ENCODE measurements at regions not wholly inside any gene's neighbourhood (a gene's known extent, or its start where the extent isn't known, plus 50 kb on each side); places are given as distances from the start of the nearest gene placed in this dataset.

DNA sequence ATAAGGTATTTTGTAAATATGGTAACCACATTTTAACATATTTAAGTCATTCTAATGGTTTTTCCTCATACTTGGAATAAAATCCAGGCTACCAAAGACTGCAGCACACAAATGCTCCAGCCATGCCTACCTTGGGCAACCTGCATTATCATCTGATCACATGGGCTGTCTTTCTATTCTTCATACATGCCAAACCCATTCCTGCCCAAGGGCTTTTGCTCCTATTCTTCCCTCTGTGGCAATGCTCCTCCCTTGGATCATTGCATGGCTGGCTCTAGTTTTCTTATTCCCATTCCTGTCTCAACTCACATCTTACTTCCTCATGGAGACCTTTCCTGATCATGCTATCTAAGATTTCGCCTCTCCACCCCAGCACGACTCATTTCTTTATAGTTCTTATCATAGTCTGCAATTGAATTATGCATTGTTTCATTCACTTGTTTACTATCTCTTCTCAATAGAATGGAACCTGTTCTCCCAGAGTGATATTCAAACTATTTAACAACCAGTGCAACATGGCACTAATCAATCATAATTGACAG is 54.9 kb upstream of the C5orf46 start:
- no peak for FAIRE-seq
- no peaks in the 10 kb centered on the region for H3K27me3 ChIP-seq (ENCODE audit: control insufficient read depth in 2 of 2, insufficient read depth in 2 of 2, low read length in 2 of 2)
- no peak for DNase-seq (ENCODE audit: extremely low read depth in 1 of 4, low spot score in 3 of 4)
- WGBS (ENCODE audit: insufficient coverage, low coverage, missing lambda C conversion rate) = 0% methylated on average over 2 of the region's 2 CpGs
- H4K20me1 ChIP-seq (replicated peaks; ENCODE audit: control insufficient read depth, insufficient read depth, low read length) = no peaks in the 10 kb centered on the region
- H3K79me2 ChIP-seq (ENCODE audit: control insufficient read depth, insufficient read depth, low read length) = no peaks in the 10 kb centered on the region
- intact Hi-C loops (cut with micrococcal nuclease) = no loop called here
- in situ Hi-C loops (cut with MboI) = loop anchor here (25.0 kb wide), 1 partner anchor 751 kb away; no protein-coding TSS in a partner anchor
- ATAC-seq = no peak
- H2AFZ ChIP-seq (ENCODE audit: low read depth, low read length) = no peak overlapping the region
- POLR2A ChIA-PET = no interaction called here
- CTCF ChIA-PET (ENCODE audit: low intra/inter-chr PET ratio) = no interaction called here
- H3K27ac ChIP-seq (ENCODE audit: extremely low read depth, low read depth, low read length) = no peak overlapping the region
- no peak overlapping the region for H3K9ac ChIP-seq (ENCODE audit: insufficient read depth in 1 of 2, low read depth in 2 of 2, low read length in 2 of 2)
- no peak overlapping the region for H3K4me3 ChIP-seq
- H3K4me2 ChIP-seq (ENCODE audit: insufficient read depth, low read length) = no peak overlapping the region
- H3K36me3 ChIP-seq (ENCODE audit: control insufficient read depth, insufficient read depth, low read length) = no peaks in the 10 kb centered on the region
- H3K9me3 ChIP-seq (replicated peaks; ENCODE audit: control insufficient read depth, insufficient read depth, low read depth, low read length) = no peaks in the 10 kb centered on the region
- H3K4me1 ChIP-seq (replicated peaks in 1 of 2; ENCODE audit: control insufficient read depth in 2 of 2, insufficient read depth in 2 of 2, low read length in 2 of 2) = no peaks in the 10 kb centered on the region
- H3K9me1 ChIP-seq (ENCODE audit: control insufficient read depth, insufficient read depth, low read length) = no peaks in the 10 kb centered on the region
- BruUV-seq (replicated peaks) = no TSS peak
- TF ChIP-seq DDX20 (tag; IDR thresholded peaks at IDR 0.05; ENCODE audit: low read depth) (no peak), ZNF696 (CRISPR knock-in tag; conservative IDR thresholded peaks at IDR 0.05) (no peak), GATA2 (CRISPR knock-in tag; IDR thresholded peaks at IDR 0.05) (no peak), CHD4 (IDR thresholded peaks at IDR 0.05; ENCODE audit: insufficient read depth, insufficient replicate concordance, low read depth, low read length, poor library complexity, severe bottlenecking) (no peak), NEUROD1 (IDR thresholded peaks at IDR 0.05; ENCODE audit: borderline replicate concordance, low read depth, low read length, partially characterized antibody) (no peak), SRSF3 (IDR thresholded peaks at IDR 0.05; ENCODE audit: insufficient read depth, low read length) (no peak), ZNF224 (CRISPR knock-in tag; IDR thresholded peaks at IDR 0.05) (no peak), MCM3 (IDR thresholded peaks at IDR 0.05) (no peak), MAFF (IDR thresholded peaks at IDR 0.05; ENCODE audit: low read length) (no peak), CHD1 (IDR thresholded peaks at IDR 0.05; ENCODE audit: low read length) (no peak), EWSR1 (IDR thresholded peaks at IDR 0.05; ENCODE audit: borderline replicate concordance, low read depth, partially characterized antibody) (no peak), ARID1B (IDR thresholded peaks at IDR 0.05) (no peak), DNMT1 (IDR thresholded peaks at IDR 0.05) (no peak), KLF13 (tag; IDR thresholded peaks at IDR 0.05; ENCODE audit: borderline replicate concordance, low read depth) (no peak)
- TF ChIP-seq, protein P1, sequence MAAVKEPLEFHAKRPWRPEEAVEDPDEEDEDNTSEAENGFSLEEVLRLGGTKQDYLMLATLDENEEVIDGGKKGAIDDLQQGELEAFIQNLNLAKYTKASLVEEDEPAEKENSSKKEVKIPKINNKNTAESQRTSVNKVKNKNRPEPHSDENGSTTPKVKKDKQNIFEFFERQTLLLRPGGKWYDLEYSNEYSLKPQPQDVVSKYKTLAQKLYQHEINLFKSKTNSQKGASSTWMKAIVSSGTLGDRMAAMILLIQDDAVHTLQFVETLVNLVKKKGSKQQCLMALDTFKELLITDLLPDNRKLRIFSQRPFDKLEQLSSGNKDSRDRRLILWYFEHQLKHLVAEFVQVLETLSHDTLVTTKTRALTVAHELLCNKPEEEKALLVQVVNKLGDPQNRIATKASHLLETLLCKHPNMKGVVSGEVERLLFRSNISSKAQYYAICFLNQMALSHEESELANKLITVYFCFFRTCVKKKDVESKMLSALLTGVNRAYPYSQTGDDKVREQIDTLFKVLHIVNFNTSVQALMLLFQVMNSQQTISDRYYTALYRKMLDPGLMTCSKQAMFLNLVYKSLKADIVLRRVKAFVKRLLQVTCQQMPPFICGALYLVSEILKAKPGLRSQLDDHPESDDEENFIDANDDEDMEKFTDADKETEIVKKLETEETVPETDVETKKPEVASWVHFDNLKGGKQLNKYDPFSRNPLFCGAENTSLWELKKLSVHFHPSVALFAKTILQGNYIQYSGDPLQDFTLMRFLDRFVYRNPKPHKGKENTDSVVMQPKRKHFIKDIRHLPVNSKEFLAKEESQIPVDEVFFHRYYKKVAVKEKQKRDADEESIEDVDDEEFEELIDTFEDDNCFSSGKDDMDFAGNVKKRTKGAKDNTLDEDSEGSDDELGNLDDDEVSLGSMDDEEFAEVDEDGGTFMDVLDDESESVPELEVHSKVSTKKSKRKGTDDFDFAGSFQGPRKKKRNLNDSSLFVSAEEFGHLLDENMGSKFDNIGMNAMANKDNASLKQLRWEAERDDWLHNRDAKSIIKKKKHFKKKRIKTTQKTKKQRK (IDR thresholded peaks at IDR 0.05; ENCODE audit: borderline replicate concordance, low read depth, low read length) = no peak
- TF ChIP-seq, protein P2, sequence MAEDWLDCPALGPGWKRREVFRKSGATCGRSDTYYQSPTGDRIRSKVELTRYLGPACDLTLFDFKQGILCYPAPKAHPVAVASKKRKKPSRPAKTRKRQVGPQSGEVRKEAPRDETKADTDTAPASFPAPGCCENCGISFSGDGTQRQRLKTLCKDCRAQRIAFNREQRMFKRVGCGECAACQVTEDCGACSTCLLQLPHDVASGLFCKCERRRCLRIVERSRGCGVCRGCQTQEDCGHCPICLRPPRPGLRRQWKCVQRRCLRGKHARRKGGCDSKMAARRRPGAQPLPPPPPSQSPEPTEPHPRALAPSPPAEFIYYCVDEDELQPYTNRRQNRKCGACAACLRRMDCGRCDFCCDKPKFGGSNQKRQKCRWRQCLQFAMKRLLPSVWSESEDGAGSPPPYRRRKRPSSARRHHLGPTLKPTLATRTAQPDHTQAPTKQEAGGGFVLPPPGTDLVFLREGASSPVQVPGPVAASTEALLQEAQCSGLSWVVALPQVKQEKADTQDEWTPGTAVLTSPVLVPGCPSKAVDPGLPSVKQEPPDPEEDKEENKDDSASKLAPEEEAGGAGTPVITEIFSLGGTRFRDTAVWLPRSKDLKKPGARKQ (CRISPR knock-in tag; IDR thresholded peaks at IDR 0.05) = no peak

Data from K562 (cell line).